ENCODE measurements at regions not wholly inside any gene's neighbourhood (a gene's known extent, or its start where the extent isn't known, plus 50 kb on each side); places are given as distances from the start of the nearest gene placed in this dataset.

- peak overlapping the region; percentile 82 for H4K91ac ChIP-seq (ENCODE audit: low read length)
Measured at GRCh38 chr15:67944010-67944641, 104.3 kb upstream of the RNU6-1 start.

GRCh38 chr15:67945131-67945530 is 105.3 kb upstream of the RNU6-1 start:
- Histone ChIP-seq H3K27ac (ENCODE audit: low read length, poor library complexity, severe bottlenecking) (no peak overlapping the region), H2BK120ac (ENCODE audit: low read depth, low read length) (no peak overlapping the region), H3K4me2 (ENCODE audit: low read length, poor library complexity, severe bottlenecking) (no peak overlapping the region), H3K18ac (ENCODE audit: low read depth in 1 of 2, low read length in 2 of 2) (no peak overlapping the region), H3K9me3 (ENCODE audit: control insufficient read depth, low read length) (no peaks in the 10 kb centered on the region), H4K8ac (ENCODE audit: low read length) (no peak overlapping the region), H3K23ac (ENCODE audit: low read length in 2 of 2) (no peak overlapping the region), H2AFZ (ENCODE audit: low read depth, low read length) (no peak overlapping the region), H3K79me1 (replicated peaks; ENCODE audit: low read length, poor library complexity, severe bottlenecking) (no peaks in the 10 kb centered on the region), H2BK12ac (ENCODE audit: low read length in 2 of 2) (no peak overlapping the region), H3K9ac (ENCODE audit: low read length) (no peak overlapping the region), H3K4me3 (ENCODE audit: insufficient read depth in 1 of 2, low read depth in 1 of 2, low read length in 2 of 2) (no peak overlapping the region), H2BK5ac (ENCODE audit: low read depth, low read length, poor library complexity, severe bottlenecking) (no peak overlapping the region), H3K14ac (ENCODE audit: low read length in 2 of 2) (no peak overlapping the region), H3K36me3 (ENCODE audit: control insufficient read depth in 1 of 2, insufficient read depth in 2 of 2, low read depth in 1 of 2, low read length in 2 of 2) (no peaks in the 10 kb centered on the region), H3K27me3 (ENCODE audit: control insufficient read depth in 1 of 2, insufficient read depth in 1 of 2, low read length in 2 of 2) (no peaks in the 10 kb centered on the region), H2AK5ac (ENCODE audit: low read length, severe bottlenecking) (no peak overlapping the region), H3K4me1 (ENCODE audit: control insufficient read depth, insufficient read depth, low read depth, low read length) (peaks cover 4% of the 10 kb centered on the region), H2BK15ac (ENCODE audit: low read depth, poor library complexity, severe bottlenecking) (no peak overlapping the region), H3K4ac (ENCODE audit: low read depth in 1 of 2, low read length in 2 of 2) (no peak overlapping the region), H4K91ac (ENCODE audit: low read length) (no peak overlapping the region)
- DNase-seq, result peak; percentile 18
- 42% methylated on average over 2 of the region's 2 CpGs for WGBS

More at GRCh38 chr15:67944010-67944641, 104.3 kb upstream of the RNU6-1 start:
- H2AFZ ChIP-seq (ENCODE audit: low read depth, low read length), result no peak overlapping the region
- no peak overlapping the region for H3K9ac ChIP-seq (ENCODE audit: low read length)
- peak; percentile 8 for DNase-seq
- H3K4me2 ChIP-seq (ENCODE audit: low read length, poor library complexity, severe bottlenecking), result no peak overlapping the region
- H3K9me3 ChIP-seq (ENCODE audit: control insufficient read depth, low read length), result no peaks in the 10 kb centered on the region
- no peaks in the 10 kb centered on the region for H3K27me3 ChIP-seq (ENCODE audit: control insufficient read depth in 1 of 2, insufficient read depth in 1 of 2, low read length in 2 of 2)
- peaks cover 4% of the 10 kb centered on the region for H3K4me1 ChIP-seq (ENCODE audit: control insufficient read depth, insufficient read depth, low read depth, low read length)
- H2BK120ac ChIP-seq (ENCODE audit: low read depth, low read length), result no peak overlapping the region
- no peak overlapping the region for H2BK15ac ChIP-seq (ENCODE audit: low read depth, poor library complexity, severe bottlenecking)
- no peak overlapping the region for H2AK5ac ChIP-seq (ENCODE audit: low read length, severe bottlenecking)
- no peaks in the 10 kb centered on the region for H3K36me3 ChIP-seq (ENCODE audit: control insufficient read depth in 1 of 2, insufficient read depth in 2 of 2, low read depth in 1 of 2, low read length in 2 of 2)
- peak overlapping the region in 1 of 2 experiments; percentile 11 for H2BK12ac ChIP-seq (ENCODE audit: low read length in 2 of 2)
- H3K4ac ChIP-seq (ENCODE audit: low read depth in 1 of 2, low read length in 2 of 2), result no peak overlapping the region
- H2BK5ac ChIP-seq (ENCODE audit: low read depth, low read length, poor library complexity, severe bottlenecking), result no peak overlapping the region
- no peak overlapping the region for H3K27ac ChIP-seq (ENCODE audit: low read length, poor library complexity, severe bottlenecking)
- H3K14ac ChIP-seq (ENCODE audit: low read length in 2 of 2), result no peak overlapping the region
- H3K79me1 ChIP-seq (replicated peaks; ENCODE audit: low read length, poor library complexity, severe bottlenecking), result no peaks in the 10 kb centered on the region
- WGBS, result 96% methylated on average over 9 of the region's 10 CpGs
- no peak overlapping the region for H3K18ac ChIP-seq (ENCODE audit: low read depth in 1 of 2, low read length in 2 of 2)
- no peak overlapping the region for H3K23ac ChIP-seq (ENCODE audit: low read length in 2 of 2)
- H4K8ac ChIP-seq (ENCODE audit: low read length), result peak overlapping the region; percentile 36
- H3K4me3 ChIP-seq (ENCODE audit: insufficient read depth in 1 of 2, low read depth in 1 of 2, low read length in 2 of 2), result no peak overlapping the region

- no peaks in the 10 kb centered on the region for H3K27me3 ChIP-seq (ENCODE audit: control insufficient read depth in 1 of 2, insufficient read depth in 1 of 2, low read length in 2 of 2)
- WGBS, result 55% methylated on average over 5 of the region's 6 CpGs
- H3K14ac ChIP-seq (ENCODE audit: low read length in 2 of 2), result peak overlapping the region in 1 of 2 experiments; percentile 58
- peak overlapping the region in 1 of 2 experiments; percentile 19 for H3K23ac ChIP-seq (ENCODE audit: low read length in 2 of 2)
- no peak overlapping the region for H2BK5ac ChIP-seq (ENCODE audit: low read depth, low read length, poor library complexity, severe bottlenecking)
- peaks cover 4% of the 10 kb centered on the region for H3K4me1 ChIP-seq (ENCODE audit: control insufficient read depth, insufficient read depth, low read depth, low read length)
- peak overlapping the region in 1 of 2 experiments; percentile 68 for H3K4ac ChIP-seq (ENCODE audit: low read depth in 1 of 2, low read length in 2 of 2)
- no peak overlapping the region for H4K91ac ChIP-seq (ENCODE audit: low read length)
- no peaks in the 10 kb centered on the region for H3K9me3 ChIP-seq (ENCODE audit: control insufficient read depth, low read length)
- H2AFZ ChIP-seq (ENCODE audit: low read depth, low read length), result peak overlapping the region; percentile 65
- H2BK15ac ChIP-seq (ENCODE audit: low read depth, poor library complexity, severe bottlenecking), result no peak overlapping the region
- no peak overlapping the region for H3K9ac ChIP-seq (ENCODE audit: low read length)
- H3K18ac ChIP-seq (ENCODE audit: low read depth in 1 of 2, low read length in 2 of 2), result peak overlapping the region; percentile 0 to 59
- no peak overlapping the region for H2AK5ac ChIP-seq (ENCODE audit: low read length, severe bottlenecking)
- no peak overlapping the region for H2BK120ac ChIP-seq (ENCODE audit: low read depth, low read length)
- H3K4me2 ChIP-seq (ENCODE audit: low read length, poor library complexity, severe bottlenecking), result no peak overlapping the region
- no peak overlapping the region for H4K8ac ChIP-seq (ENCODE audit: low read length)
- no peak overlapping the region for H3K4me3 ChIP-seq (ENCODE audit: insufficient read depth in 1 of 2, low read depth in 1 of 2, low read length in 2 of 2)
- H3K27ac ChIP-seq (ENCODE audit: low read length, poor library complexity, severe bottlenecking), result no peak overlapping the region
- peak overlapping the region; percentile 0 to 59 for H2BK12ac ChIP-seq (ENCODE audit: low read length in 2 of 2)
- H3K79me1 ChIP-seq (replicated peaks; ENCODE audit: low read length, poor library complexity, severe bottlenecking), result no peaks in the 10 kb centered on the region
- peak; percentile 57 for DNase-seq
- no peaks in the 10 kb centered on the region for H3K36me3 ChIP-seq (ENCODE audit: control insufficient read depth in 1 of 2, insufficient read depth in 2 of 2, low read depth in 1 of 2, low read length in 2 of 2)
Measured at GRCh38 chr15:67945951-67946700, 106.3 kb upstream of the RNU6-1 start.

DNA sequence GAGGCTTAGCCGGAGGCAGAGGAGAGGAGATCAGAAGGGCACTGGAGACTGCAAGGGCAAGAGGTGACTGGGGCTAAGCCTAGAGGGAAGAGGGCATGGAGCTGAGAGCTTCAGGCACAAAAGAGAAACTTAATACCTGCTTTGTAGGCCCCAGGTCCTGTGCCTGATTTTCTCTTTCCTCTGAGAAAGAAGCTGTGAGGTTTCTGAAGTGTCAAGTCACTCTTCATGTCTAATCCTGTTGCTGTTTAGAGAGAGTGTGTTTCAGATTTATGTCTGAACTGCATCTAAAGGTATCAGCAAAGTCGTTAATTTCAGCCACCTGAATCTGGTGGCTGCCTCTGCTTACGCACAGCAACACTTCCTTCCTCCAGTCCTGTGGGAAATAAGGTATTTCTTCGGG is 106.9 kb upstream of the RNU6-1 start:
- Histone ChIP-seq H3K9me3 (ENCODE audit: control insufficient read depth, low read length) (no peaks in the 10 kb centered on the region), H2BK5ac (ENCODE audit: low read depth, low read length, poor library complexity, severe bottlenecking) (no peak overlapping the region), H3K79me1 (replicated peaks; ENCODE audit: low read length, poor library complexity, severe bottlenecking) (no peaks in the 10 kb centered on the region), H2BK12ac (ENCODE audit: low read length in 2 of 2) (peak overlapping the region; percentile 0 to 59), H2BK15ac (ENCODE audit: low read depth, poor library complexity, severe bottlenecking) (no peak overlapping the region), H3K4me1 (ENCODE audit: control insufficient read depth, insufficient read depth, low read depth, low read length) (peaks cover 3% of the 10 kb centered on the region), H3K4me2 (ENCODE audit: low read length, poor library complexity, severe bottlenecking) (no peak overlapping the region), H2AK5ac (ENCODE audit: low read length, severe bottlenecking) (no peak overlapping the region), H2BK120ac (ENCODE audit: low read depth, low read length) (no peak overlapping the region), H3K36me3 (ENCODE audit: control insufficient read depth in 1 of 2, insufficient read depth in 2 of 2, low read depth in 1 of 2, low read length in 2 of 2) (no peaks in the 10 kb centered on the region), H3K27me3 (ENCODE audit: control insufficient read depth in 1 of 2, insufficient read depth in 1 of 2, low read length in 2 of 2) (no peaks in the 10 kb centered on the region), H4K8ac (ENCODE audit: low read length) (no peak overlapping the region), H3K27ac (ENCODE audit: low read length, poor library complexity, severe bottlenecking) (no peak overlapping the region), H3K14ac (ENCODE audit: low read length in 2 of 2) (peak overlapping the region in 1 of 2 experiments; percentile 38), H4K91ac (ENCODE audit: low read length) (no peak overlapping the region), H3K9ac (ENCODE audit: low read length) (no peak overlapping the region), H2AFZ (ENCODE audit: low read depth, low read length) (no peak overlapping the region), H3K4me3 (ENCODE audit: insufficient read depth in 1 of 2, low read depth in 1 of 2, low read length in 2 of 2) (no peak overlapping the region), H3K23ac (ENCODE audit: low read length in 2 of 2) (peak overlapping the region in 1 of 2 experiments; percentile 19), H3K4ac (ENCODE audit: low read depth in 1 of 2, low read length in 2 of 2) (peak overlapping the region in 1 of 2 experiments; percentile 22), H3K18ac (ENCODE audit: low read depth in 1 of 2, low read length in 2 of 2) (peak overlapping the region in 1 of 2 experiments; percentile 59)
- 49% methylated on average over 2 of the region's 4 CpGs for WGBS
- DNase-seq, result no peak

All from mesenchymal stem cell (in vitro differentiated cells and primary cell).